Gastroesophageal sphincter (tissue), 3 donors: ENCODE measurements at regions not wholly inside any gene's neighbourhood (a gene's known extent, or its start where the extent isn't known, plus 50 kb on each side); places are given as distances from the start of the nearest gene placed in this dataset.

Experiments used
- EP300 ChIP-seq: sonication (generic); formaldehyde crosslinking; IDR thresholded peaks from one replicate; pipeline ENCODE4 v1.6.1; 2017; ENCODE audit warnings: antibody characterized with exemption, mild to moderate bottlenecking
- TF ChIP-seq, protein P1 (sequence below), 4 experiments: fragments of 200-600 bp in 2 of 4; fragments of 450-650 bp in 2 of 4; sonication (generic) in 1 of 4; IDR thresholded peaks; one replicate each; pipeline ENCODE4 v1.5.1; 2017 to 2019; ENCODE audit warnings: antibody characterized with exemption in 4 of 4, mild to moderate bottlenecking in 2 of 4, moderate library complexity in 2 of 4

DNA sequence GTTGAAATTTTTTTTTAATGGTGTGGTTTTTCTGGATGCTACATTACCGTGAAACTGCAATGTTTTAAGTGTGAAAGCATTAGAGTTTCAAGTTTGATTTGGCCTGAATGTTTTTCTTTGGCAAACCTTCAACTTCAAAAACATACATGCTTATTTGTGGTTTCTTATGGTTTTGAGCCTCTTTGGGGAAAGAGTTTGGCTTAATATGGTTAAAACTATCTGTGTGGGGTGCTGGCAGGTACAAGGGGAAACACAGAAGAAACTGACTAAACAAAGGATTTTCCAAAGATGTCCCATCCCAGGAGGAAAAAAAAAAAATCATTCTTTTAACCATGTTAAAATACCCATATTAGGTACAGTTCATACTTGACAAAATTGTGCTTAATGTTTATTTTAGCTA lies 121.1 kb downstream of the HGF start:
- TF ChIP-seq, protein P1, sequence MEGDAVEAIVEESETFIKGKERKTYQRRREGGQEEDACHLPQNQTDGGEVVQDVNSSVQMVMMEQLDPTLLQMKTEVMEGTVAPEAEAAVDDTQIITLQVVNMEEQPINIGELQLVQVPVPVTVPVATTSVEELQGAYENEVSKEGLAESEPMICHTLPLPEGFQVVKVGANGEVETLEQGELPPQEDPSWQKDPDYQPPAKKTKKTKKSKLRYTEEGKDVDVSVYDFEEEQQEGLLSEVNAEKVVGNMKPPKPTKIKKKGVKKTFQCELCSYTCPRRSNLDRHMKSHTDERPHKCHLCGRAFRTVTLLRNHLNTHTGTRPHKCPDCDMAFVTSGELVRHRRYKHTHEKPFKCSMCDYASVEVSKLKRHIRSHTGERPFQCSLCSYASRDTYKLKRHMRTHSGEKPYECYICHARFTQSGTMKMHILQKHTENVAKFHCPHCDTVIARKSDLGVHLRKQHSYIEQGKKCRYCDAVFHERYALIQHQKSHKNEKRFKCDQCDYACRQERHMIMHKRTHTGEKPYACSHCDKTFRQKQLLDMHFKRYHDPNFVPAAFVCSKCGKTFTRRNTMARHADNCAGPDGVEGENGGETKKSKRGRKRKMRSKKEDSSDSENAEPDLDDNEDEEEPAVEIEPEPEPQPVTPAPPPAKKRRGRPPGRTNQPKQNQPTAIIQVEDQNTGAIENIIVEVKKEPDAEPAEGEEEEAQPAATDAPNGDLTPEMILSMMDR (IDR thresholded peaks at IDR 0.05): no peak
- TF ChIP-seq EP300: no peak
